ENCODE measurements at regions not wholly inside any gene's neighbourhood (a gene's known extent, or its start where the extent isn't known, plus 50 kb on each side); places are given as distances from the start of the nearest gene placed in this dataset.

DNA sequence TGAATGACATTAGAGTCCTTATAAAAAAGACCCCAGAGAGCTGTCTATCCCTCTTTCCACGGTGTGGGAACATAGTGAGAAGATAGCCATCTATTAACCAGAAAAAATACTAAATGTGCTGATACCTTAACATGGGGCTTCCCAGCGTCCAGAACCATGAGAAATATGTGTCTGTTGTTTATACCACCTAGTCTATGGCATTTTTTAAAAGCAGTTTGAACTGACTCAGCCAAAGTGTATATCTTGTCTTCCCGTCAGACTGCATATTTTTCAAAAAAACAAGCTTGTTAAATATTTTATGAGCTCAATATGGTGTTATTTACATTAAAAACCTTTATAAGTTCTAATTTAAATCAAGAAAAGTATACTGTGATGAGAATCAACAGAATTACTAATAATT is 255.3 kb downstream of the HGF start:
- no peak overlapping the region for H2BK5ac ChIP-seq (ENCODE audit: low read depth, low read length)

More for the DNA sequence above, 255.3 kb downstream of the HGF start:
- no peak overlapping the region for H3K27ac ChIP-seq (ENCODE audit: low read depth, low read length)
- H3K56ac ChIP-seq (replicated peaks; ENCODE audit: insufficient read length, low read depth, low read length) = no peak overlapping the region
- H3K14ac ChIP-seq (ENCODE audit: insufficient read length) = no peak overlapping the region
- H3K9me3 ChIP-seq (ENCODE audit: insufficient read depth in 2 of 2, low read depth in 1 of 2, low read length in 1 of 2) = no peaks in the 10 kb centered on the region
- no peak overlapping the region for H2AFZ ChIP-seq (ENCODE audit: low read length)
- H3K27me3 ChIP-seq (replicated peaks in 1 of 4; ENCODE audit: control insufficient read depth in 3 of 4, extremely low read depth in 1 of 4, insufficient read depth in 3 of 4, low read length in 3 of 4) = no peaks in the 10 kb centered on the region
- no peak overlapping the region for H4K8ac ChIP-seq (ENCODE audit: extremely low read depth, insufficient read depth, low read length)
- no peak overlapping the region for H2AK5ac ChIP-seq (ENCODE audit: low read depth, low read length)
- no peak overlapping the region for H3K4ac ChIP-seq (replicated peaks; ENCODE audit: insufficient read length, low read depth, low read length)
- no peak overlapping the region for H2BK20ac ChIP-seq (ENCODE audit: low read length)
- DNase-seq (ENCODE audit: low read depth in 1 of 2, low spot score in 2 of 2) (no peak), FAIRE-seq (no peak)
- no peak overlapping the region for H3K23ac ChIP-seq (ENCODE audit: insufficient read length)
- H3K79me1 ChIP-seq (ENCODE audit: low read depth, low read length) = no peaks in the 10 kb centered on the region
- H3K79me2 ChIP-seq (ENCODE audit: control insufficient read depth in 1 of 2, insufficient read depth in 2 of 2, low read length in 2 of 2) = no peaks in the 10 kb centered on the region
- H2BK120ac ChIP-seq (replicated peaks; ENCODE audit: low read depth, low read length) = no peak overlapping the region
- H4K91ac ChIP-seq (replicated peaks; ENCODE audit: insufficient read length, low read length) = no peak overlapping the region
- no peak overlapping the region for H2BK15ac ChIP-seq (ENCODE audit: low read length)
- 92% methylated on average over 3 of the region's 3 CpGs; no CpG with 5 or more reads in 1 of the 2 experiments for WGBS, 2 experiments (ENCODE audit: extremely low coverage in 1 of 2, insufficient coverage in 1 of 2, insufficient read length in 1 of 2, insufficient replicate concordance in 2 of 2, low coverage in 1 of 2, low lambda C conversion rate in 2 of 2, missing lambda C conversion rate in 1 of 2)
- no peak overlapping the region for H3K9ac ChIP-seq (replicated peaks in 1 of 4; ENCODE audit: extremely low read depth in 1 of 4, low read depth in 3 of 4, low read length in 3 of 4)
- CTCF ChIA-PET (ENCODE audit: partially characterized antibody) = interaction anchor here (0.6 to 1.6 kb wide), 2 partner anchors 14 to 148 kb away, joined by 4 to 5 read pairs; no protein-coding TSS in a partner anchor
- no peak overlapping the region for H4K5ac ChIP-seq (ENCODE audit: insufficient read length, low read depth, low read length)
- H3K4me3 ChIP-seq (ENCODE audit: extremely low read depth in 1 of 4, insufficient read depth in 2 of 4, low read depth in 3 of 4, low read length in 4 of 4) = no peak overlapping the region
- H3K4me2 ChIP-seq (ENCODE audit: insufficient read depth in 1 of 2, low read depth in 2 of 2, low read length in 2 of 2) = no peak overlapping the region
- no peaks in the 10 kb centered on the region for H3K23me2 ChIP-seq (ENCODE audit: low read depth, low read length)
- TF ChIP-seq JUND (IDR thresholded peaks at IDR 0.05; ENCODE audit: low read length) (no peak), ZNF274 (IDR thresholded peaks at IDR 0.05; ENCODE audit: borderline replicate concordance, extremely low read depth, low read length) (no peak), CHD1 (IDR thresholded peaks at IDR 0.05; ENCODE audit: low read depth, low read length) (no peak), TAF1 (IDR thresholded peaks at IDR 0.05; ENCODE audit: low read depth, low read length) (no peak), CBX5 (IDR thresholded peaks at IDR 0.05; ENCODE audit: low read depth, low read length) (no peak)
- TF ChIP-seq, protein P1, sequence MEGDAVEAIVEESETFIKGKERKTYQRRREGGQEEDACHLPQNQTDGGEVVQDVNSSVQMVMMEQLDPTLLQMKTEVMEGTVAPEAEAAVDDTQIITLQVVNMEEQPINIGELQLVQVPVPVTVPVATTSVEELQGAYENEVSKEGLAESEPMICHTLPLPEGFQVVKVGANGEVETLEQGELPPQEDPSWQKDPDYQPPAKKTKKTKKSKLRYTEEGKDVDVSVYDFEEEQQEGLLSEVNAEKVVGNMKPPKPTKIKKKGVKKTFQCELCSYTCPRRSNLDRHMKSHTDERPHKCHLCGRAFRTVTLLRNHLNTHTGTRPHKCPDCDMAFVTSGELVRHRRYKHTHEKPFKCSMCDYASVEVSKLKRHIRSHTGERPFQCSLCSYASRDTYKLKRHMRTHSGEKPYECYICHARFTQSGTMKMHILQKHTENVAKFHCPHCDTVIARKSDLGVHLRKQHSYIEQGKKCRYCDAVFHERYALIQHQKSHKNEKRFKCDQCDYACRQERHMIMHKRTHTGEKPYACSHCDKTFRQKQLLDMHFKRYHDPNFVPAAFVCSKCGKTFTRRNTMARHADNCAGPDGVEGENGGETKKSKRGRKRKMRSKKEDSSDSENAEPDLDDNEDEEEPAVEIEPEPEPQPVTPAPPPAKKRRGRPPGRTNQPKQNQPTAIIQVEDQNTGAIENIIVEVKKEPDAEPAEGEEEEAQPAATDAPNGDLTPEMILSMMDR (IDR thresholded peaks at IDR 0.05; ENCODE audit: control extremely low read depth in 1 of 3, insufficient read depth in 1 of 3, low read depth in 1 of 3, low read length in 3 of 3) = no peak
- no peak overlapping the region for H2BK12ac ChIP-seq (ENCODE audit: low read depth, low read length)
- POLR2A ChIA-PET (ENCODE audit: partially characterized antibody) = no interaction called here
- no peaks in the 10 kb centered on the region for H3K36me3 ChIP-seq (ENCODE audit: control insufficient read depth in 2 of 4, insufficient read depth in 4 of 4, low read length in 3 of 4)
- no peaks in the 10 kb centered on the region for H4K20me1 ChIP-seq (replicated peaks in 1 of 2; ENCODE audit: control insufficient read depth in 1 of 2, insufficient read depth in 2 of 2, low read length in 2 of 2)
- no peaks in the 10 kb centered on the region for H3K4me1 ChIP-seq (replicated peaks in 1 of 4; ENCODE audit: control insufficient read depth in 3 of 4, insufficient read depth in 4 of 4, low read length in 3 of 4)
- H3K18ac ChIP-seq (ENCODE audit: extremely low read depth, low read length) = no peak overlapping the region
